GM18505 (cell line): ENCODE measurements at regions not wholly inside any gene's neighbourhood (a gene's known extent, or its start where the extent isn't known, plus 50 kb on each side); places are given as distances from the start of the nearest gene placed in this dataset.

Experiments used
- ATAC-seq: cut with Tn5 transposase; IDR thresholded peaks from one replicate; pipeline ENCODE4 v1.9.1; 2021; ENCODE audit not compliant: unreplicated experiment
- POLR2A ChIP-seq: IDR thresholded peaks from 4 replicates; pipeline ENCODE4 v1.6.1; 2011; ENCODE audit warnings: borderline replicate concordance; ENCODE audit not compliant: insufficient read depth, insufficient read length; ENCODE audit errors: extremely low read depth

- TF ChIP-seq POLR2A, result no peak
- ATAC-seq, result no peak
These were observed 206.5 kb downstream of the AUH start for GRCh38 chr9:91155181-91155580.

DNA sequence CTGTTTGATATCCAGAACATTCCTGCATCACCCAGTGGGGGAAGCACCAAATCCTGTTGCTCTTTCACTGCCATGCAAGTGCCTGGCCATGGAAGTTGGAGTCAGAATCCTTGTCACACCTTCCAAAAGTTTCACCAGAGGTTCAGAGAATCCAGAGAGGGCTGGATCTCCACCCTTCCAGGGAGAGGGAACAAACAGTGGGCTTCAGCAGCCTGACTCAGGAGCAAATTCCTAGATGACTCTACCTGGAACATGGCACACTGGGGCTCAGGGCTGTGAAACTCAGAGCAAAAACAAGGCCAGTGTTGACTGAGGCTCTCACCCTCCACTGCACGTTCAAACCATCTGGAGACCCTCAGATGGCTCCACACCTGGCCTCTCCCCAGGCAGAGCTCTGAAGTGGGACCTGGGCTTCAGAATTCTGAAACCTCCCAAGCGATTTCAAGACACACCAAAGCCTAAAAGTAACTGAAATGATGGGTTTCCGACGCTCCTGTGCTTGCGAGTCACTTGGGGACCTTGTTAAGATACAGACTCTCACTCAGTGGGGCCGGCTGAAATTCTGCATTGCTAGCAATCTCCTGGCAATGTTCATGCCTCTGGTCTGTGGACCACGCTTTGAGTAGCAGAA is 205.9 kb downstream of the AUH start:
- TF ChIP-seq POLR2A, result no peak
- ATAC-seq, result no peak

- no peak for TF ChIP-seq POLR2A
- no peak for ATAC-seq
These were observed 205.1 kb downstream of the AUH start for GRCh38 chr9:91156451-91157234.

DNA sequence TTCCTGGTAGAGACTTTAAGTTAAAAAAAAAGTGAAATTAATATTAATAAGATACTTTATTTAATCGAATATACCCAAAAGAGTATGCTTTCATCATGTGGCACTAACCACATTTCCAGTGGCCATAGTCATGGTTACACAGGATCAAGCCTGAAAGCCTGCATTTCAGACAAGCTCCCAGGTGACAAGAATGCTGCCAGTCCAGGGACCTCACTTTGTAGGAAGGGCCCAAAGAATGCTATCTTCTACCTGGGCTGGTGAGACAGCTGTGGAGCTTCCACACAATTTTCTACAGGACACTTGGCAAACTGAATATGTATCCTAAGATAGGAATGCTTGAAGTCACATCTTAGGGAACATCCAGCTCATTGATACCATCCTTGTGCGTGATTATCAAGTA is 203.8 kb downstream of the AUH start:
- TF ChIP-seq POLR2A, result no peak
- no peak for ATAC-seq

GRCh38 chr9:91158286-91158685 is 203.4 kb downstream of the AUH start:
- no peak for ATAC-seq

DNA sequence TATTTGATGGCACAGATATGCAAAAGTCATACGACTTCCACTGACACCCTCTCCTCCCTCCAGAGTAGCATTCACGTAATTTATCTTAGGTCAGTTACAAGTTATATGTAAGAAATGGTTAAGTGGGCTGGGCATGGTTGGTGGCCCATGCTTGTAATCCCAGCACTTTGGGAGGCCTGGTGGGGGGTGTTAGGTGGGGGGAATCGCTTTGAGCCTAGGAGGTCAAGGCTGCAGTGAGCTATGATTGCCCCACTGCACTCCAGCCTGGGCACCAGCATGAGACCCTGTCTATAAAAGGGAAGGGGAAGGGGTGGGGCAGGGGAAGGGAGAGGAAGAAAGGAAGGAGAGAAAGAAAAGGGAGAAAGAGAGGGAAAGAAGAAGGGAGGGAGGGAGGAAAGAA is 202.8 kb downstream of the AUH start:
- TF ChIP-seq POLR2A, result no peak
- ATAC-seq, result no peak

More at GRCh38 chr9:91158286-91158685, 203.4 kb downstream of the AUH start:
- no peak for TF ChIP-seq POLR2A

- ATAC-seq, result no peak
- TF ChIP-seq POLR2A, result no peak
These were observed 202.0 kb downstream of the AUH start for GRCh38 chr9:91159664-91160121.

- ATAC-seq, result no peak
These were observed 201.5 kb downstream of the AUH start for GRCh38 chr9:91160181-91160580.

GRCh38 chr9:91160599-91161464 is 200.9 kb downstream of the AUH start:
- ATAC-seq, result no peak
- no peak for TF ChIP-seq POLR2A

More at GRCh38 chr9:91160181-91160580, 201.5 kb downstream of the AUH start:
- no peak for TF ChIP-seq POLR2A

DNA sequence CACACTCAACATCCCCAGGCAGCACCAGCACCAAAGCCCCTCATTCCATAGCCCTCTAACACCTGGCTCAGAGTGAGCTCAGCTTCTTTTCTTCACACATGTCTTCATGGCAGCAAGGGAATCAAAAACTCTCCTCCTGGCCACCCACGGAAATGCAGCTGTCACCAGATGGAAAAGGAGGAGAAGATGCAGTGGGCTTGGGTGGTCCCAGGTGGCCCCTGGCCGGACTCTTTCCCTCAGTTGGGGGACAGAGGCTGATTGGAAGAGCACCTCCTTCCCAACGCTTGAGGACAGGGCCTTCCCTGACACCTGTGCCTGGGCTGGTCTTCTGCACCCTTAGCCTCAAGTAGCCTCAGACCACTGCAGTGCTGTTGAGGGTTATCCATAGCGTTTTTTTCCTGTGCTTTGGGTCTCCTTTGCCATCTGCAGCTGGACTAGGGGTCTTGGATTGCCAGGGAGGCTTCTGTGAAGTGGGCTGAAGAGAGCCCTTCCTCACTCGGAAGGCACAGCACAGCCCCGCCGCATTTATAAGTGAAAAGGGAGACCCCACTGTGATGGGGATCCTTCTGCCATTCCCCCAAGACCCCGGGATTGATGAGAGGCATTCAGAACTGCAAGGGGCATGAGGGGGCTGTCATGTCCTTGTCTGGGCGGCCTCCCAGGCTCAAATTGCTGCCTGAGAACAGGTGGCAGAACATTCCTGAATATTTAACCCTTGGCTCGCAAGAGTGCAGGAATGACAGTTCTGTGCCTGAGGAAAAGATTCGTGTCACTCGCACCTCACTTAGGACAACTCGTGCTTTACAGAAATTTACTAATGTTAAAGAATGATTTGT is 200.0 kb downstream of the AUH start:
- TF ChIP-seq POLR2A, result no peak
- ATAC-seq, result no peak

DNA sequence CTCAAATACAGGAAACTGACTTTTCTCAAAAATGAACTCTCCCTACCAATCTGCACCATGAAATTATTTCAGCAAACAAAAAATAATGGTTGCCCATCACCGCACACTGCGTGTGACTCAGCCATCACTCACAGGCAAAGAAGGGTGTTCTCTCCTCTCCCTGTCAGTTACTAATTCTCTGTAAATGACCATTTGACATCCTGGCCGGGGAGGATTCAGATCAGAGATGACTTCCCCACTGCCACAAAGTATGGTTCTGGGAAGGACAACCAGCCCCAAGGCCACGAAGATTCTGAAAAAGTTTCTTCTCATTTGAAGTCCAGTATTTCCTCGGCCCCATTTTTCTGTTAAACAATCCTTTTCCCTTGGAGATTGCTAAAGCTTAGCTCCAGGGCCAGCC is 199.4 kb downstream of the AUH start:
- ATAC-seq, result no peak
- no peak for TF ChIP-seq POLR2A

DNA sequence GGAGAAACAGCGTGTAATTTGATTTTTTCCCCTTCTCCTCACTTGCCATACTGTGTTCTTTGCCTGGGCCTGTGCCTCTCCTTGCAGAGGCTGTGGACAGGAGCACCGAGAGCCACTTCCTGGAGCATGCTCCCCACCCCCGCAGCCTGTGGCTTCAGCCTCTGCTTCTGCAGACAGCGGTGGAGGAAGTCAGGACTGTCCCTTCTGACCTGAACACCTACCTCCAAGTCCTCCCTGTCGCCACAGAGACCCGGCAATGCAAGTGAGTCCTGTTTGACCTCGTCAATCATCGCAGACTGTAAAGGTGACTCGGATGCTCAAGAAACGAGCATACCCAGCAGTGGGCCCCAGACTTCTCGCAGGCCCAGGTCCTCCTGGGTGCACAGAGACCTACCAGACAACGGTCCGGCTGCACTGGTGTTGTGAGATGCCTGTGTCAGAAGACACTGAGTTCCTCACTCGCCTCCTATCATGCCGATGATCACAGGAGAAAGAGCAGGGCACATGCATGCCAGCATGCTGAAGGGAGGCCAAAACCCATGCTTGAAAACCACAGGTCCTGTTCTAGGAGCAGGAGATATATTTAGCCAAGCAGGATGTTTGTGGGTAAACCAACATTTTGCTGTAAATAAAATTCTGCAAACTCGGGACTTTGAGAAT is 198.8 kb downstream of the AUH start:
- peak; percentile 34 for TF ChIP-seq POLR2A
- ATAC-seq, result no peak

- no peak for TF ChIP-seq POLR2A
- no peak for ATAC-seq
These were observed 198.3 kb downstream of the AUH start for GRCh38 chr9:91163444-91163772.
